Smooth muscle cell (in vitro differentiated cells): ENCODE measurements at regions not wholly inside any gene's neighbourhood (a gene's known extent, or its start where the extent isn't known, plus 50 kb on each side); places are given as distances from the start of the nearest gene placed in this dataset.

ENCODE experiments used
- DNase-seq: peaks from one replicate; lab custom pipeline; 2025; ENCODE audit not compliant: unreplicated experiment; lab: John Stamatoyannopoulos, UW
- H2AFZ ChIP-seq: fragments of 200-600 bp; sonication (generic); 2 replicates; pipeline ENCODE4 v1.6.0; 2016; ENCODE audit warnings: antibody characterized with exemption, low read depth, mild to moderate bottlenecking
- H3F3A ChIP-seq: fragments of 200-600 bp; sonication (generic); 2 replicates; pipeline ENCODE4 v1.6.0; 2017; ENCODE audit warnings: antibody characterized with exemption, low read depth
- H3K27ac ChIP-seq: fragments of 200-600 bp; sonication (generic); 2 replicates; pipeline ENCODE4 v1.5.1; 2016; ENCODE audit warnings: low read depth, mild to moderate bottlenecking
- H3K27me3 ChIP-seq: fragments of 200-600 bp; sonication (generic); 2 replicates; pipeline ENCODE4 v1.6.1; 2016; ENCODE audit warnings: low read depth, mild to moderate bottlenecking
- H3K36me3 ChIP-seq: fragments of 200-600 bp; sonication (generic); 2 replicates; pipeline ENCODE4 v1.5.1; 2016; ENCODE audit warnings: low read depth
- H3K4me1 ChIP-seq: fragments of 200-600 bp; sonication (generic); 2 replicates; pipeline ENCODE4 v1.5.1; 2016; ENCODE audit warnings: low read depth
- H3K4me2 ChIP-seq: fragments of 200-600 bp; sonication (generic); 2 replicates; pipeline ENCODE4 v1.6.0; 2016; ENCODE audit warnings: mild to moderate bottlenecking
- H3K4me3 ChIP-seq: fragments of 200-600 bp; sonication (generic); 2 replicates; pipeline ENCODE4 v1.5.1; 2016; ENCODE audit warnings: mild to moderate bottlenecking
- H3K79me2 ChIP-seq: fragments of 200-600 bp; sonication (generic); 2 replicates; pipeline ENCODE4 v1.6.0; 2016; ENCODE audit warnings: low read depth, mild to moderate bottlenecking
- H3K9ac ChIP-seq: fragments of 200-600 bp; sonication (generic); 2 replicates; pipeline ENCODE4 v1.6.0; 2016; ENCODE audit warnings: low read depth
- H3K9me3 ChIP-seq: fragments of 200-600 bp; sonication (generic); replicated peaks from 2 replicates; pipeline ENCODE4 v1.5.1; 2016; ENCODE audit warnings: low read depth
- H4K20me1 ChIP-seq: fragments of 200-600 bp; sonication (generic); 2 replicates; pipeline ENCODE4 v1.6.0; 2016; ENCODE audit warnings: low read depth
- WGBS: methylation state at CpG from one replicate; pipeline ENCODE4 v1.1.7; 2016; ENCODE audit warnings: low lambda C conversion rate; 5-methylcytosine and 5-hydroxymethylcytosine counted together
- TF ChIP-seq, protein P1 (sequence below): fragments of 200-600 bp; sonication (generic); IDR thresholded peaks from 2 replicates; pipeline ENCODE4 v1.5.1; 2017; ENCODE audit warnings: borderline replicate concordance, mild to moderate bottlenecking, antibody characterized with exemption; ENCODE audit not compliant: insufficient read depth, poor library complexity, severe bottlenecking

DNA sequence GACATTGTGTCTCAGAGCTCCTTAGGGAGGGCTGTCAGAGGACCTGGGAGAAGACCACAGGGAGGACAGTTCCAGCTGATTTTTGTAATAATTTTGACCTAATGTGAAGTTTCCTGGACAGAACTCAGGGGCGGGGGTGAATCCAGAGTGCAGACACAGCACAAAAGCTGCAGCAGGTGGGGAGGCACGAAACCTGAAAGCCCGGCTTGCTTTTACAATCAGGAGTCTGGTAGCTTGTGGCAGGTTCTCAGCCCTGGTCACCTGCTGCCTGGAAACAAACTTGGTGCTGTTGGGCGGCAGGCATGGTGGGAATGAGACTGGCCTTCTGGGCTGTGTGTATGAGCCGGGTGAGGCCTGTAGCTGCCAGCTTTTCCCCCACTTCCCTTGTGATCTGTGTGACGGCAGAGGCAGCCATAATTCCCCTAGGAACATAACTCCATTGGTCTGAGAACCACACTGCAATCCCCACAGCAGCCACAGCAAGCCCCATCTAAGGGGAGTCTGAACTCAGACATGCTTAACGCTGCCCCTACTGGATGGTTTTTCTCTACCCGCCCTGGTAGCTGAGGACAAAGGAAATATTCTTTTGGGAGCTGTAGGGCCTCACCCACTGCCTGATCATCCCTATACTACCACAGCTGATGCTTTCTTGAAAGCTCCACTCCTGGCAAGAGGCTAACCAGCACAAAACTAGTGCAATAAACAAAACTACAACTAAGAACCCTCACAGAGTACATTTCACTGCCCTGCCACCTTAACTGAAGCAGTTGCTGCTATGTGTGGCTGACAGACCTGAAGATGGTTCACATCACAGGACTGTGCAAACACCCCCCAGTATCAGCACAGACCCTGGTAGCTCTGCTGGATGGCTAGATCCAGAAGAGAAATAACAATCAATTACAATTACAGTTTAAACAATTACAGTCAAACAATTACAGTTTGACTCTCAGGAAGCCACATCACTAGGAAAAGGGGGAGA is 1055.1 kb upstream of the GJE1 start:
- WGBS = 89% methylated on average over 8 of the region's 8 CpGs
- no peaks in the 10 kb centered on the region for H3K36me3 ChIP-seq
- H4K20me1 ChIP-seq = no peaks in the 10 kb centered on the region
- no peak overlapping the region for H3K27ac ChIP-seq
- no peak for DNase-seq
- no peaks in the 10 kb centered on the region for H3F3A ChIP-seq
- TF ChIP-seq, protein P1, sequence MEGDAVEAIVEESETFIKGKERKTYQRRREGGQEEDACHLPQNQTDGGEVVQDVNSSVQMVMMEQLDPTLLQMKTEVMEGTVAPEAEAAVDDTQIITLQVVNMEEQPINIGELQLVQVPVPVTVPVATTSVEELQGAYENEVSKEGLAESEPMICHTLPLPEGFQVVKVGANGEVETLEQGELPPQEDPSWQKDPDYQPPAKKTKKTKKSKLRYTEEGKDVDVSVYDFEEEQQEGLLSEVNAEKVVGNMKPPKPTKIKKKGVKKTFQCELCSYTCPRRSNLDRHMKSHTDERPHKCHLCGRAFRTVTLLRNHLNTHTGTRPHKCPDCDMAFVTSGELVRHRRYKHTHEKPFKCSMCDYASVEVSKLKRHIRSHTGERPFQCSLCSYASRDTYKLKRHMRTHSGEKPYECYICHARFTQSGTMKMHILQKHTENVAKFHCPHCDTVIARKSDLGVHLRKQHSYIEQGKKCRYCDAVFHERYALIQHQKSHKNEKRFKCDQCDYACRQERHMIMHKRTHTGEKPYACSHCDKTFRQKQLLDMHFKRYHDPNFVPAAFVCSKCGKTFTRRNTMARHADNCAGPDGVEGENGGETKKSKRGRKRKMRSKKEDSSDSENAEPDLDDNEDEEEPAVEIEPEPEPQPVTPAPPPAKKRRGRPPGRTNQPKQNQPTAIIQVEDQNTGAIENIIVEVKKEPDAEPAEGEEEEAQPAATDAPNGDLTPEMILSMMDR = peak; percentile 11
- H2AFZ ChIP-seq = no peak overlapping the region
- H3K27me3 ChIP-seq = no peaks in the 10 kb centered on the region
- H3K9ac ChIP-seq = no peak overlapping the region
- H3K9me3 ChIP-seq = no peaks in the 10 kb centered on the region
- no peaks in the 10 kb centered on the region for H3K4me1 ChIP-seq
- H3K4me2 ChIP-seq = no peak overlapping the region
- no peaks in the 10 kb centered on the region for H3K79me2 ChIP-seq
- H3K4me3 ChIP-seq = no peak overlapping the region

DNA sequence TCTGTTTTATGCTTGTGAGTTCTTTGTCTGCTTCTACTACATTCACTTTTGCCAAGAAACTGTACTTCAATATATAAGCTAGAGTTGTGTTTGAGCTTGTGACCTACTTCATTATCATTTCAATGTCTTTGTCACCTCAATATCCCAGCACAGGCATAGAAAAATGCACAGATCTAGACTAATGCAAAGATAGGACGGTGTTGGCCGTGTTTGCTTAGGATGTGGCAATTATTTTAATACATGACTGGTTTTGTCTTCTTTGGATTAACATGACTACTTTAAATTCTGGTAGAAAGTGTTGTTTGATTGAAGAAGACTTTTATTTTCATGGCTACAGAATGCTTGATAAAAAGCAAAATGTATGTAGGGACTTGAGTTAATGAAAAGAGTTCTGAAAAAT is 1075.0 kb upstream of the GJE1 start:
- Histone ChIP-seq H3K4me3 (no peak overlapping the region), H3K4me2 (peak overlapping the region; percentile 6), H2AFZ (peak overlapping the region; percentile 15), H3K79me2 (no peaks in the 10 kb centered on the region), H4K20me1 (no peaks in the 10 kb centered on the region), H3K36me3 (no peaks in the 10 kb centered on the region), H3K9ac (no peak overlapping the region), H3K27ac (no peak overlapping the region), H3K4me1 (no peaks in the 10 kb centered on the region), H3K27me3 (no peaks in the 10 kb centered on the region), H3F3A (no peaks in the 10 kb centered on the region), H3K9me3 (no peaks in the 10 kb centered on the region)
- no peak for DNase-seq
- TF ChIP-seq, protein P1 = no peak
- WGBS = 54% methylated on average over 2 of the region's 2 CpGs

DNA sequence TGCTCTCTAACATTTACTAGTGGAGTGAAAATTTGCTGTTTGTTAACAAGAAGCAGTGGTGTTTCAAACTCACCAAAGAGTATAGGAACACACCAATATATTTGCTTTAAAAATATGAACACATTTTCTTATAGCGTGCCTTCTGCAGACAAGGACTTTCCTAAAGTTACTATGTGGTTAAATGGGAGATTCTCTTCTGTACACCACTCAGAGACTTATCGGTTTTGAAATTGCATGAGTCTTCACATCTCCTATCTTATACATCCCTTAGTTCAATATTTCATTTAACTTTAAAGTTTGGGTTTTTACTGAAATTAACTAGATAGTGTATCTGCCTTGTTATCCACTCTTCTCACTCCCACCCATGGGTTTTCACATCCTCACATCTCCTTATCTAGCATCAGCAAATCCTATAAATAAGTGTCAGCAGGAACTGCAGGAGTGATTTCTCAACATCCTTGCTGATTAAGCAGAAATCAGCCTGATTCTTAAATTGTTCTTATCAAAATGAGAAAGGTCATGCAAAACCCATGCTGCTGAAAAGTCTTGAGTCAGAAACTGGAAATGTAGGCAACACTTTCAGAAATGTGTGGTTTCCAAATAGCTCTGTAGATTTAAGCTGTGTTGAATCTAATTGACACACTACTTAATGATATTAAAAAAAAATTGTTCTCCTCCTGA is 1075.6 kb upstream of the GJE1 start:
- no peak overlapping the region for H3K4me3 ChIP-seq
- H2AFZ ChIP-seq = peak overlapping the region; percentile 15
- H3K27ac ChIP-seq = no peak overlapping the region
- no peaks in the 10 kb centered on the region for H3K4me1 ChIP-seq
- no peaks in the 10 kb centered on the region for H3K79me2 ChIP-seq
- TF ChIP-seq, protein P1 = no peak
- H3K27me3 ChIP-seq = no peaks in the 10 kb centered on the region
- DNase-seq = no peak
- H3K4me2 ChIP-seq = peak overlapping the region; percentile 6
- no peak overlapping the region for H3K9ac ChIP-seq
- H3K9me3 ChIP-seq = no peaks in the 10 kb centered on the region
- H4K20me1 ChIP-seq = no peaks in the 10 kb centered on the region
- WGBS = 44% methylated on average over 2 of the region's 2 CpGs
- no peaks in the 10 kb centered on the region for H3F3A ChIP-seq
- H3K36me3 ChIP-seq = no peaks in the 10 kb centered on the region
